HCT116 (cell line): ENCODE measurements at regions not wholly inside any gene's neighbourhood (a gene's known extent, or its start where the extent isn't known, plus 50 kb on each side); places are given as distances from the start of the nearest gene placed in this dataset.

ENCODE experiments used
- ATAC-seq: fragments of 200-7000 bp; cut with Tn5 transposase; 2 replicates; pipeline ENCODE4 v1.9.1; 2020; ENCODE audit warnings: mild to moderate bottlenecking, moderate library complexity
- BruUV-seq: library from RNA; stranded (reverse); fragments of 400-500 nt; replicated peaks from 2 replicates; lab custom pipeline; 2021; lab: Mats Ljungman, UMichigan
- CTCF ChIA-PET: fragments of 300-600 bp; sonication (Branson Sonifier 250); formaldehyde crosslinking; loops from one replicate; lab custom pipeline; 2021; ENCODE audit warnings: antibody characterized with exemption; lab: Charles Lee
- POLR2A ChIA-PET: fragments of 300-600, 350-600 bp; sonication (Branson Sonifier 250); formaldehyde crosslinking; loops from one replicate; lab custom pipeline; 2021; ENCODE audit warnings: antibody characterized with exemption; lab: Charles Lee
- RAD21 ChIA-PET, 2 experiments: fragments of 300-600 bp; sonication (Branson Sonifier 250); formaldehyde crosslinking; loops; one replicate each; lab custom pipeline; 2023; ENCODE audit warnings: low total read pairs in 2 of 2; ENCODE audit not compliant: uncharacterized antibody in 2 of 2, unreplicated experiment in 2 of 2, low non-redundant PET in 1 of 2; lab: Charles Lee
- DNase-seq: peaks from one replicate; pipeline ENCODE4 v3.0.0-alpha.2; 2010; ENCODE audit warnings: low read depth, low spot score
- H2AFZ ChIP-seq: fragments of 200-600 bp; shearing (Covaris generic), sonication (generic); 2 replicates; pipeline ENCODE4 v1.6.1; 2017; ENCODE audit warnings: low read depth, mixed run types, mixed read lengths, antibody characterized with exemption, low read length; ENCODE audit not compliant: poor library complexity, severe bottlenecking
- H3K27ac ChIP-seq: 2 replicates; pipeline ENCODE4 v1.5.1; 2012; ENCODE audit warnings: low read depth, low read length
- H3K27me3 ChIP-seq: fragments of 200-600 bp; sonication (generic); 2 replicates; pipeline ENCODE4 v1.6.1; 2016; ENCODE audit warnings: mixed run types, low read length, mixed read lengths; ENCODE audit not compliant: insufficient read depth
- H3K36me3 ChIP-seq, 2 experiments: fragments of 200-500 bp in 1 of 2; fragments of 200-600 bp in 1 of 2; sonication (Bioruptor generic) in 1 of 2; sonication (generic) in 1 of 2; 2 replicates each; pipeline versions ENCODE4 v1.5.1 to v1.6.1; 2014 to 2016; ENCODE audit warnings: low read length in 2 of 2, inconsistent platforms in 1 of 2, mixed read lengths in 1 of 2, mixed run types in 1 of 2; ENCODE audit not compliant: insufficient read depth in 2 of 2, control insufficient read depth in 1 of 2
- H3K4me1 ChIP-seq, 2 experiments: fragments of 200-600 bp in 1 of 2; sonication (generic) in 1 of 2; 2 replicates each; pipeline versions ENCODE4 v1.5.1 to v1.6.1; 2012 to 2017; ENCODE audit warnings: low read length in 2 of 2, inconsistent platforms in 1 of 2, mild to moderate bottlenecking in 1 of 2, mixed read lengths in 1 of 2, mixed run types in 1 of 2, moderate library complexity in 1 of 2; ENCODE audit not compliant: insufficient read depth in 2 of 2, control insufficient read depth in 1 of 2
- H3K4me2 ChIP-seq: fragments of 200-600 bp; sonication (generic); 2 replicates; pipeline ENCODE4 v1.6.1; 2017; ENCODE audit warnings: mixed run types, low read length, mixed read lengths
- H3K4me3 ChIP-seq, 2 experiments: fragments of 200-600 bp in 1 of 2; sonication (generic) in 1 of 2; replicated peaks in 1 of 2; 2 replicates each; pipeline ENCODE4 v1.5.1; 2011 to 2016; ENCODE audit warnings: low read length in 2 of 2, control low read depth in 1 of 2, low read depth in 1 of 2, mild to moderate bottlenecking in 1 of 2, mixed read lengths in 1 of 2, mixed run types in 1 of 2
- H3K79me2 ChIP-seq: fragments of 200-600 bp; sonication (generic); 2 replicates; pipeline ENCODE4 v1.6.1; 2017; ENCODE audit warnings: mild to moderate bottlenecking, mixed run types, low read length, moderate library complexity, mixed read lengths; ENCODE audit not compliant: insufficient read depth
- H3K9ac ChIP-seq: fragments of 200-600 bp; sonication (generic); 2 replicates; pipeline ENCODE4 v1.6.1; 2016; ENCODE audit warnings: low read length, mixed read lengths
- H3K9me2 ChIP-seq: fragments of 200-600 bp; sonication (generic), shearing (Covaris generic); 2 replicates; pipeline ENCODE4 v1.6.1; 2017; ENCODE audit warnings: mixed run types, mild to moderate bottlenecking, moderate library complexity; ENCODE audit not compliant: insufficient read depth
- H3K9me3 ChIP-seq, 2 experiments: fragments of 200-500 bp in 1 of 2; fragments of 200-600 bp in 1 of 2; sonication (Bioruptor generic) in 1 of 2; sonication (generic) in 1 of 2; 2 replicates each; pipeline ENCODE4 v1.6.1; 2014 to 2017; ENCODE audit warnings: low read length in 2 of 2, mixed read lengths in 2 of 2, inconsistent platforms in 1 of 2, low read depth in 1 of 2, mild to moderate bottlenecking in 1 of 2, mixed run types in 1 of 2, moderate library complexity in 1 of 2; ENCODE audit not compliant: control insufficient read depth in 1 of 2, insufficient read depth in 1 of 2
- H4K20me1 ChIP-seq: fragments of 200-600 bp; sonication (generic), shearing (Covaris generic); 2 replicates; pipeline ENCODE4 v1.6.1; 2017; ENCODE audit warnings: mixed run types, mild to moderate bottlenecking, moderate library complexity; ENCODE audit not compliant: insufficient read depth
- CBX3 ChIP-seq: IDR thresholded peaks from 2 replicates; pipeline ENCODE4 v1.6.1; 2012; ENCODE audit warnings: low read depth
- CEBPB ChIP-seq: IDR thresholded peaks from 2 replicates; pipeline ENCODE4 v1.6.1; 2012; ENCODE audit warnings: low read depth
- EZH2phosphoT487 ChIP-seq: fragments of 200-600 bp; IDR thresholded peaks from 2 replicates; pipeline ENCODE4 v1.6.1; 2018; ENCODE audit warnings: antibody characterized with exemption, borderline replicate concordance
- MAX ChIP-seq: IDR thresholded peaks from 2 replicates; pipeline ENCODE4 v1.6.1; 2012
- POLR2A ChIP-seq: IDR thresholded peaks from 2 replicates; pipeline ENCODE4 v1.7.0; 2011; ENCODE audit warnings: borderline replicate concordance; ENCODE audit not compliant: insufficient read depth, insufficient read length; ENCODE audit errors: extremely low read depth
- POLR2AphosphoS5 ChIP-seq: IDR thresholded peaks from 2 replicates; pipeline ENCODE4 v1.6.1; 2011; ENCODE audit warnings: mild to moderate bottlenecking, low read depth, low read length, moderate library complexity
- RAD21 ChIP-seq: IDR thresholded peaks from 2 replicates; pipeline ENCODE4 v1.6.1; 2012; ENCODE audit warnings: low read depth, mild to moderate bottlenecking
- SP1 ChIP-seq: IDR thresholded peaks from 2 replicates; pipeline ENCODE4 v1.6.1; 2012; ENCODE audit warnings: low read depth
- TCF7L2 ChIP-seq: IDR thresholded peaks from 2 replicates; pipeline ENCODE4 v1.7.0; 2011; ENCODE audit warnings: borderline replicate concordance, inconsistent platforms; ENCODE audit not compliant: insufficient read depth, insufficient read length; ENCODE audit errors: extremely low read depth
- YY1 ChIP-seq: IDR thresholded peaks from 2 replicates; pipeline ENCODE4 v1.6.1; 2011; ENCODE audit warnings: low read length, low read depth, moderate library complexity, mild to moderate bottlenecking; ENCODE audit not compliant: insufficient replicate concordance; ENCODE audit errors: extremely low read depth
- ZBTB33 ChIP-seq: IDR thresholded peaks from 2 replicates; pipeline ENCODE4 v1.6.1; 2011; ENCODE audit warnings: mild to moderate bottlenecking, low read length, moderate library complexity; ENCODE audit not compliant: insufficient replicate concordance; ENCODE audit errors: extremely low read depth
- ZNF274 ChIP-seq: fragments of 200-500 bp; sonication (Bioruptor generic); IDR thresholded peaks from 2 replicates; pipeline ENCODE4 v1.6.1; 2014; ENCODE audit warnings: mild to moderate bottlenecking, low read depth, low read length, inconsistent platforms
- intact Hi-C: fragments of 100-400 bp; cut with micrococcal nuclease; formaldehyde crosslinking; loops from 2 replicates; pipeline ENCODE4 v1.10.0; 2022

- no peaks in the 10 kb centered on the region for H4K20me1 ChIP-seq
- H3K4me1 ChIP-seq = peaks cover 52 to 54% of the 10 kb centered on the region in 2 experiments
- DNase-seq = no peak
- H3K9ac ChIP-seq = 0 out of 2 replicates have a peak overlapping the region, but pooled peaks have one; percentile 29
- ATAC-seq = peak; percentile 53
- TF ChIP-seq RAD21 (no peak; the same call in 1 of the 2 replicates), POLR2A (no peak), SP1 (peak; percentile 5; the same call in 1 of the 2 replicates), CBX3 (peak; percentile 19; the same call in 1 of the 2 replicates), MAX (peak; percentile 30; the same call in 1 of the 2 replicates)
- H3K36me3 ChIP-seq = no peaks in the 10 kb centered on the region
- H3K9me3 ChIP-seq = no peaks in the 10 kb centered on the region
- H3K27me3 ChIP-seq = no peaks in the 10 kb centered on the region; the same call in 1 of the 2 replicates
- no TSS peak for BruUV-seq
- H2AFZ ChIP-seq = peak overlapping the region; percentile 50
- H3K9me2 ChIP-seq = no peaks in the 10 kb centered on the region
- peak overlapping the region; percentile 68 for H3K27ac ChIP-seq
- POLR2A ChIA-PET = interaction anchor here (1.0 to 1.1 kb wide), 2 partner anchors 8 to 9 kb away, joined by 3 read pairs; no protein-coding TSS in a partner anchor
- no peaks in the 10 kb centered on the region for H3K79me2 ChIP-seq
- CTCF ChIA-PET = interaction anchor here (1.3 kb wide), 1 partner anchor 147 kb away, joined by 3 read pairs; no protein-coding TSS in a partner anchor
- RAD21 ChIA-PET = interaction anchor here in 1 of 2 experiments (0.7 kb wide), 1 partner anchor 125 kb away, joined by 3 read pairs; no protein-coding TSS in a partner anchor
- intact Hi-C loops = loop anchor here (10.0 kb wide), 1 partner anchor 386 kb away; no protein-coding TSS in a partner anchor
- peak overlapping the region; percentile 1 to 32; a peak in 2 of 4 replicates for H3K4me3 ChIP-seq
- peak overlapping the region; percentile 66 for H3K4me2 ChIP-seq
Observed at GRCh38 chr1:228838717-228839500, 103.6 kb downstream of the RHOU start.

- Histone ChIP-seq H3K79me2 (no peaks in the 10 kb centered on the region), H3K27me3 (no peaks in the 10 kb centered on the region), H3K36me3 (no peaks in the 10 kb centered on the region), H2AFZ (no peak overlapping the region), H3K9me2 (no peaks in the 10 kb centered on the region), H3K9me3 (no peaks in the 10 kb centered on the region), H3K9ac (no peak overlapping the region), H3K27ac (no peak overlapping the region), H3K4me3 (no peak overlapping the region), H3K4me1 (peaks cover 52 to 54% of the 10 kb centered on the region in 2 experiments), H4K20me1 (no peaks in the 10 kb centered on the region), H3K4me2 (peak overlapping the region; percentile 66)
- no TSS peak for BruUV-seq
- intact Hi-C loops = loop anchor here (10.0 kb wide), 1 partner anchor 385 kb away; no protein-coding TSS in a partner anchor
- POLR2A ChIA-PET = no interaction called here
- no peak for ATAC-seq
- CTCF ChIA-PET = no interaction called here
- RAD21 ChIA-PET = no interaction called here
- no peak for DNase-seq
- TF ChIP-seq EZH2phosphoT487 = no peak
- no peak for TF ChIP-seq ZBTB33
- TF ChIP-seq SP1 = no peak
- no peak for TF ChIP-seq TCF7L2
- no peak for TF ChIP-seq ZNF274
- TF ChIP-seq POLR2AphosphoS5 = no peak
- TF ChIP-seq POLR2A = no peak
- no peak for TF ChIP-seq CBX3
- TF ChIP-seq CEBPB = no peak
- TF ChIP-seq YY1 = no peak
Observed at GRCh38 chr1:228839656-228840055, 104.4 kb downstream of the RHOU start.
